Lung (tissue), 11 donors: ENCODE measurements at regions not wholly inside any gene's neighbourhood (a gene's known extent, or its start where the extent isn't known, plus 50 kb on each side); places are given as distances from the start of the nearest gene placed in this dataset.

ENCODE experiments used
- ATAC-seq: fragments of 200-7000 bp; cut with Tn5 transposase; one replicate; pipeline ENCODE4 v1.9.1; 2020; ENCODE audit warnings: moderate number of reproducible peaks; ENCODE audit not compliant: insufficient read depth, low FRiP score
- DNase-seq, 3 donors: peaks; one replicate each; pipeline ENCODE4 v3.0.0-alpha.2; 2013 to 2017
- H3K27ac ChIP-seq, 2 donors: one replicate each; pipeline ENCODE4 v1.5.1; 2013; ENCODE audit warnings: mild to moderate bottlenecking in 2 of 2, moderate library complexity in 2 of 2, control low read depth in 1 of 2, inconsistent platforms in 1 of 2, low read depth in 1 of 2, low read length in 1 of 2
- H3K27me3 ChIP-seq, 3 donors: one replicate each; pipeline ENCODE4 v1.5.1; 2013; ENCODE audit warnings: low read length in 2 of 3; ENCODE audit not compliant: control insufficient read depth in 3 of 3, insufficient read depth in 3 of 3
- H3K36me3 ChIP-seq, 4 donors: one replicate each; pipeline ENCODE4 v1.5.1; 2013; ENCODE audit warnings: low read length in 4 of 4, mild to moderate bottlenecking in 1 of 4, moderate library complexity in 1 of 4; ENCODE audit not compliant: control insufficient read depth in 4 of 4, insufficient read depth in 4 of 4
- H3K4me1 ChIP-seq, 5 donors: one replicate each; pipeline ENCODE4 v1.5.1; 2013; ENCODE audit warnings: low read length in 5 of 5, mild to moderate bottlenecking in 2 of 5, moderate library complexity in 1 of 5; ENCODE audit not compliant: control insufficient read depth in 5 of 5, insufficient read depth in 5 of 5
- H3K4me3 ChIP-seq: one replicate; pipeline ENCODE4 v1.5.1; 2013; ENCODE audit warnings: mild to moderate bottlenecking, control low read depth, moderate library complexity
- H3K9ac ChIP-seq, 2 donors: one replicate each; pipeline ENCODE4 v1.5.1; 2013; ENCODE audit warnings: low read length in 2 of 2, control low read depth in 1 of 2; ENCODE audit not compliant: insufficient read depth in 1 of 2
- H3K9me3 ChIP-seq, 4 donors: one replicate each; pipeline ENCODE4 v1.5.1; 2013; ENCODE audit warnings: low read length in 3 of 4, mild to moderate bottlenecking in 1 of 4, moderate library complexity in 1 of 4; ENCODE audit not compliant: control insufficient read depth in 4 of 4, insufficient read depth in 3 of 4
- CTCF ChIP-seq: IDR thresholded peaks from 2 replicates; pipeline ENCODE4 v1.5.1; 2012; ENCODE audit warnings: mild to moderate bottlenecking; ENCODE audit errors: control extremely low read depth, extremely low read depth
- WGBS, 2 donors: extraction: QIAGEN DNeasy Blood & Tissue Kit; methylation state at CpG; one replicate each; pipeline ENCODE4 v1.1.7; 2013; 5-methylcytosine and 5-hydroxymethylcytosine counted together
- donor health status: control.
- donor health status: control.
- donor health status: Bipolar disorder and iron deficiency.
- donor health status: healthy.
- donor health status: DM: yes; HTN: yes; CAD: no.

- TF ChIP-seq CTCF: no peak
- H3K9ac ChIP-seq: no peak overlapping the region
- no peaks in the 10 kb centered on the region for H3K36me3 ChIP-seq
- H3K4me3 ChIP-seq: no peak overlapping the region
- no peak overlapping the region for H3K27ac ChIP-seq
- no peaks in the 10 kb centered on the region for H3K4me1 ChIP-seq
- H3K27me3 ChIP-seq: no peaks in the 10 kb centered on the region
- 80 to 87% methylated on average over 1 of the region's 1 CpG for WGBS, 2 donors
- ATAC-seq (no peak), DNase-seq (no peak)
- no peaks in the 10 kb centered on the region for H3K9me3 ChIP-seq
These were observed 76.5 kb upstream of the RGS17 start for GRCh38 chr6:153207617-153208016.

GRCh38 chr6:153207006-153207405 is 75.9 kb upstream of the RGS17 start:
- ATAC-seq: no peak
- no peak overlapping the region for H3K27ac ChIP-seq
- H3K4me3 ChIP-seq: no peak overlapping the region
- WGBS, 2 donors: 24 to 37% methylated on average over 2 of the region's 2 CpGs
- no peak for DNase-seq
- TF ChIP-seq CTCF: no peak
- H3K36me3 ChIP-seq: no peaks in the 10 kb centered on the region
- no peaks in the 10 kb centered on the region for H3K27me3 ChIP-seq
- H3K9ac ChIP-seq: no peak overlapping the region
- H3K9me3 ChIP-seq: no peaks in the 10 kb centered on the region
- no peaks in the 10 kb centered on the region for H3K4me1 ChIP-seq

- H3K4me1 ChIP-seq: no peaks in the 10 kb centered on the region
- no peak overlapping the region for H3K4me3 ChIP-seq
- H3K9me3 ChIP-seq: no peaks in the 10 kb centered on the region
- no peaks in the 10 kb centered on the region for H3K27me3 ChIP-seq
- WGBS, 2 donors: 76 to 88% methylated on average over 6 of the region's 6 CpGs
- no peaks in the 10 kb centered on the region for H3K36me3 ChIP-seq
- ATAC-seq (no peak), DNase-seq (no peak)
- no peak for TF ChIP-seq CTCF
- no peak overlapping the region for H3K27ac ChIP-seq
- H3K9ac ChIP-seq: no peak overlapping the region
These were observed 62.1 kb upstream of the RGS17 start for GRCh38 chr6:153192943-153193885.
